ENCODE measurements at regions not wholly inside any gene's neighbourhood (a gene's known extent, or its start where the extent isn't known, plus 50 kb on each side); places are given as distances from the start of the nearest gene placed in this dataset.

DNA sequence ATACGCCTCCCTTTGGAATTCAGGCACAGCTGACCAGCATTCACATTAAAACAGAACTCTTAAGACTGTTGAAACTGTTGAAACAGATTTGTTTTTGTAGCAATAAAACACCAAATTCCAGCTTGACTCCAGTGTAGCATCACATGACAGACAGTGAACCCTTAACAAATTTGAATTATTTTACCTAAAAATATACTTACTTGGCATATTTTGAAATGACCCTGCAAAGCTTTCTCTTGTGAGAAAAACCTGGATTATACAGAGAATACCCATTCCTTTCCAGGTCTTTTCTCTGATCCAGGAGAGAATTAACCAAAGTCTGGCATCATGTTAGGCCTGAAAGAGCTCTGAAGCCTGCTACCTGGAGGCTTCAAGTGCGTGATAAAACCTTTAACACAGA lies 410.3 kb downstream of the FOXG1 start:
- Histone ChIP-seq H3K9me3 (ENCODE audit: control insufficient read depth in 1 of 2, insufficient read depth in 1 of 2, low read length in 2 of 2) (peaks cover 0 to 5% of the 10 kb centered on the region in 2 experiments), H3K4me1 (ENCODE audit: insufficient read depth, low read length) (no peaks in the 10 kb centered on the region), H3K4me3 (ENCODE audit: low read length) (no peak overlapping the region), H3K27me3 (ENCODE audit: control insufficient read depth in 1 of 2, insufficient read depth in 2 of 2, low read length in 2 of 2) (no peaks in the 10 kb centered on the region), H3K36me3 (ENCODE audit: insufficient read depth, low read length) (no peaks in the 10 kb centered on the region), H3K27ac (ENCODE audit: low read depth in 1 of 2, low read length in 2 of 2) (no peak overlapping the region)
- POLR2A ChIA-PET = no interaction called here
- H3K9me3 Mint-ChIP-seq = peaks cover 12% of the 10 kb centered on the region
- no peaks in the 10 kb centered on the region for H3K36me3 Mint-ChIP-seq (ENCODE audit: low read depth)
- TF ChIP-seq, protein P1, sequence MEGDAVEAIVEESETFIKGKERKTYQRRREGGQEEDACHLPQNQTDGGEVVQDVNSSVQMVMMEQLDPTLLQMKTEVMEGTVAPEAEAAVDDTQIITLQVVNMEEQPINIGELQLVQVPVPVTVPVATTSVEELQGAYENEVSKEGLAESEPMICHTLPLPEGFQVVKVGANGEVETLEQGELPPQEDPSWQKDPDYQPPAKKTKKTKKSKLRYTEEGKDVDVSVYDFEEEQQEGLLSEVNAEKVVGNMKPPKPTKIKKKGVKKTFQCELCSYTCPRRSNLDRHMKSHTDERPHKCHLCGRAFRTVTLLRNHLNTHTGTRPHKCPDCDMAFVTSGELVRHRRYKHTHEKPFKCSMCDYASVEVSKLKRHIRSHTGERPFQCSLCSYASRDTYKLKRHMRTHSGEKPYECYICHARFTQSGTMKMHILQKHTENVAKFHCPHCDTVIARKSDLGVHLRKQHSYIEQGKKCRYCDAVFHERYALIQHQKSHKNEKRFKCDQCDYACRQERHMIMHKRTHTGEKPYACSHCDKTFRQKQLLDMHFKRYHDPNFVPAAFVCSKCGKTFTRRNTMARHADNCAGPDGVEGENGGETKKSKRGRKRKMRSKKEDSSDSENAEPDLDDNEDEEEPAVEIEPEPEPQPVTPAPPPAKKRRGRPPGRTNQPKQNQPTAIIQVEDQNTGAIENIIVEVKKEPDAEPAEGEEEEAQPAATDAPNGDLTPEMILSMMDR (IDR thresholded peaks at IDR 0.05) = no peak
- CTCF ChIA-PET = no interaction called here
- ATAC-seq (ENCODE audit: poor library complexity) = no peak
- H3K4me3 Mint-ChIP-seq = no peak overlapping the region
- H3K27ac Mint-ChIP-seq = no peak overlapping the region
- H3K4me1 Mint-ChIP-seq (ENCODE audit: low read depth) = no peaks in the 10 kb centered on the region
- no peak for DNase-seq
- H3K27me3 Mint-ChIP-seq = no peaks in the 10 kb centered on the region
- intact Hi-C loops (cut with DNase I, micrococcal nuclease) = no loop called here

DNA sequence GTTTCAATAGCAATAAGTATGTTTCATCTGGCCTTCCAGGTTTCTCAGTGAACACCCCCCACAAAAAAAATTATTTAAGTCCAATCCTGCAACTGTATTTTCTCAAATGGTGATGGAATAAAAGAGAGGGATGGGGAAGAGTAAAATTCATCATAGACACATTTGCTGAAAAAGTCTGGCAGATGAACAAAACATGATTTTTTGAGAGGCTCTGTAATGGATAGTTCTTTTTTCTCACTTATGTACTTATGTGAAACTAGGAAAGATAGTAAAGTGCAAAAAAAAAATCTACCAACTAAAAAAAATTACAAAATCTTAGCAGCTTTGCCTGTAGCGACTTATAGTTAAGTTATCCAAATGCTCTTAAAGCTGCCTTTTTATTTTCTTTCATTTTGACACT lies 412.4 kb downstream of the FOXG1 start:
- Mint-ChIP-seq H3K9me3 (peaks cover 12% of the 10 kb centered on the region), H3K27me3 (no peaks in the 10 kb centered on the region), H3K27ac (no peak overlapping the region), H3K4me1 (ENCODE audit: low read depth) (no peaks in the 10 kb centered on the region), H3K4me3 (no peak overlapping the region), H3K36me3 (ENCODE audit: low read depth) (no peaks in the 10 kb centered on the region)
- ChIA-PET POLR2A (no interaction called here), CTCF (no interaction called here)
- Histone ChIP-seq H3K4me1 (ENCODE audit: insufficient read depth, low read length) (no peaks in the 10 kb centered on the region), H3K4me3 (ENCODE audit: low read length) (no peak overlapping the region), H3K27me3 (ENCODE audit: control insufficient read depth in 1 of 2, insufficient read depth in 2 of 2, low read length in 2 of 2) (no peaks in the 10 kb centered on the region), H3K27ac (ENCODE audit: low read depth in 1 of 2, low read length in 2 of 2) (no peak overlapping the region), H3K36me3 (ENCODE audit: insufficient read depth, low read length) (no peaks in the 10 kb centered on the region), H3K9me3 (ENCODE audit: control insufficient read depth in 1 of 2, insufficient read depth in 1 of 2, low read length in 2 of 2) (peaks cover 0 to 5% of the 10 kb centered on the region in 2 experiments)
- TF ChIP-seq, protein P1 (IDR thresholded peaks at IDR 0.05) = no peak
- DNase-seq = no peak
- ATAC-seq (ENCODE audit: poor library complexity) = no peak
- intact Hi-C loops (cut with DNase I, micrococcal nuclease) = no loop called here

DNA sequence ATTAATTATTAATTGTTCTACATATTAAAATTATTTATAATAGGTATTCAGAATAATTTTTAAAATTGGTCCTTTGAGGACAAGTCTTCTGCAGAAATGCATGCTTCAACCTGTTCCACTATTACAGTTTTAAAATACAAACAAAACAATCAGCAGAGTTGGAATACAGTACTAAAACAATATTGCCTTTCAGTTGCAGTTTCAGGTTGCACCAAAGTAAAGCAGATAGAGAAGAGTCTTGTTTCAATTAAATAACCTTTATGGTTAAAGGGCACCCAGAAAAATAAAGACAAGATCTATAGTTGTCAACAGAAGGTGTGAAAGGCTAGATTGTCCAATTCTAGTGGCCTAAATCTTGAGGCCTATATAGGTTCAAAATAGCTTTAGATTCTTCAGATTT lies 424.5 kb downstream of the FOXG1 start:
- no peak overlapping the region for H3K4me3 Mint-ChIP-seq

More for the DNA sequence above, 424.5 kb downstream of the FOXG1 start:
- DNase-seq (no peak), ATAC-seq (ENCODE audit: poor library complexity) (no peak)
- Histone ChIP-seq H3K27ac (ENCODE audit: low read depth in 1 of 2, low read length in 2 of 2) (no peak overlapping the region), H3K4me3 (ENCODE audit: low read length) (no peak overlapping the region), H3K27me3 (ENCODE audit: control insufficient read depth in 1 of 2, insufficient read depth in 2 of 2, low read length in 2 of 2) (no peaks in the 10 kb centered on the region), H3K9me3 (ENCODE audit: control insufficient read depth in 1 of 2, insufficient read depth in 1 of 2, low read length in 2 of 2) (peaks cover 0 to 3% of the 10 kb centered on the region in 2 experiments), H3K4me1 (ENCODE audit: insufficient read depth, low read length) (no peaks in the 10 kb centered on the region), H3K36me3 (ENCODE audit: insufficient read depth, low read length) (no peaks in the 10 kb centered on the region)
- peaks cover 8% of the 10 kb centered on the region for H3K9me3 Mint-ChIP-seq
- CTCF ChIA-PET = no interaction called here
- no peaks in the 10 kb centered on the region for H3K36me3 Mint-ChIP-seq (ENCODE audit: low read depth)
- no peaks in the 10 kb centered on the region for H3K27me3 Mint-ChIP-seq
- intact Hi-C loops (cut with DNase I, micrococcal nuclease) = no loop called here
- H3K27ac Mint-ChIP-seq = no peak overlapping the region
- TF ChIP-seq, protein P1 (IDR thresholded peaks at IDR 0.05) = no peak
- POLR2A ChIA-PET = no interaction called here
- no peaks in the 10 kb centered on the region for H3K4me1 Mint-ChIP-seq (ENCODE audit: low read depth)
